ENCODE measurements at regions not wholly inside any gene's neighbourhood (a gene's known extent, or its start where the extent isn't known, plus 50 kb on each side); places are given as distances from the start of the nearest gene placed in this dataset.
"Not testable (repeated sequence)": the region's sequence is repeated elsewhere in the genome, so short reads cannot be mapped to it uniquely, and the experiment has no call there.

- DNase-seq (ENCODE audit: low spot score) (no peak), FAIRE-seq (no peak)
Observed at GRCh38 chr1:173300061-173301044, 93.2 kb upstream of the TNFSF4 start.

GRCh38 chr1:173301507-173301906 lies 94.4 kb upstream of the TNFSF4 start:
- no peak for FAIRE-seq
- DNase-seq (ENCODE audit: low spot score) = no peak

- DNase-seq (ENCODE audit: low spot score) = no peak
- FAIRE-seq = no peak
Observed at GRCh38 chr1:173302366-173302765, 95.2 kb upstream of the TNFSF4 start.

DNA sequence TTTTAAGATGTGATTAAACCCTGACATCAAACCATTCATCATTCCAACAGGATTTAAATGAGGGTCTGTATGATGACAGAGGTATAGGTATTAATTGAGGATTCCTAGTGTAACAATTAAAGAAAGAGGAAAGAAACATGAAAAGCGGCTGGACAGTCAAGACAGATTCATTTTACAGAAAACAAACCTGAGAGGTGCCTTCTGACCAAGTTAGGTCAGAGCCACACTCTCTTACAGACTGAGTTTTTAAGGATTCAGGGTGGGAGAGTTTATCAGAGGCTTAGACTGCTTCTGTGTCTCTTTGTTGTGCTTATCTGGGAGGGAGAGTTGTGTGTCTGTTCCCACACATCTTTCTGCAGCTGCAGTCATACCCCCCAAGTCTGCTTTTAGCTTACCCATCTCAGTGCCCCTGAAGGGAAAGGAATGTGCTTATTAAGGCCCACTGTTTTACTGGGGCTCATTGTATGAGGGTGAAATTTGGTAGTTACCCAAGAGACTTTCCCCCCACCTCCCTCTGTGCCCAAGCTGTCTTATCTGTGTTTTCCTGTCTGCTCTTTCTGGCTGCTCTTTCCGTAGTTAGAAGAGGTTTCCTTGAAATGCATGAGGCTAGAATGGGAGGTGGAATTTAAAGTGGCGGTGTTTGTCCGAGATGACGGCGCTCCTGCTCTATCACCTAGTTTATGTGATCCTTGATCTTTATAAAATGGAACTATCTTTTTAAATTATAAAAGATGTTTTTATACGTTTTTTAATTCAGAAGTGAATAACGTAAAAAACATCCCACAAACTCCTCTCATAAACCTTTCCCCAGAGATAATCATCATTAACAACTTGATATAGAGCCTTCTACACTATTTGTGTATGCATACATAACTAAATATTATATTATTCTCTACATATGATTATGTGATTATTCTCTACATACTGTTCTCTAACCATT lies 96.0 kb upstream of the TNFSF4 start:
- DNase-seq (ENCODE audit: low spot score) (no peak), FAIRE-seq (no peak)

- no peak for FAIRE-seq
- DNase-seq (ENCODE audit: low spot score) = no peak
Observed at GRCh38 chr1:173303984-173304383, 96.9 kb upstream of the TNFSF4 start.

DNA sequence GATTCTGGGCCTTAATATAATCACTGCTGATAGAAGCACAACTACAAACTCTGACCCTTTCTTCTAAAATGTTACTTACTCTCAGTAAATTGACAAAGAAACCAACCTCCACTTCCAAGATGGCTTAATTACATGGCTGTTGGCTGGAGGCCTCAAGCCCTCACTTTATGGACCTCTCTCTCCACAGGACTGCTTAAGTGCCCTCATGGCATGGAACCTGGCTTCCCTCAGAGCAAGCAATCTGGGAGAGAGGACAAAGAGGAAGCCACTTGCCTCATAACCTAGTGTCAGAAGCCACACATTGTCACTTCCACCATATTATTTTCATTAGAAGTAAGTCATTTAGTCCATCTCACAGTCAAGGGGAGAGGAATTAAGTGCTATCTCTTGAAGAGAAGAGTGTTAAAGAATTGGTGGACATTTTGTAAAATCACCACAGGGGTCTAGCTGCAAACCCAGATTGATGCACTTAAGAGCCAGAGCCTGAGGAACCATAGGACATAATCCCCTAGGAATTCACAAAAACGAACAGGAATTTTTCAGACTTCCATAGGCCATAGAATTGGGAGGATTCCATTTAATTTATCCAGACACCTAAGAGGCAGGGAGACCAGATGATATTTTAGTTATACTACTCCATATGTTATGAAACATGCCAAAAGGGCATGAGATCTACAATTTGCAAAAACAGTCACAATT lies 97.5 kb upstream of the TNFSF4 start:
- no peak for DNase-seq (ENCODE audit: low spot score)
- no peak for FAIRE-seq

- DNase-seq (ENCODE audit: low spot score) (no peak), FAIRE-seq (no peak)
Observed at GRCh38 chr1:173307845-173308244, 100.7 kb upstream of the TNFSF4 start.

DNA sequence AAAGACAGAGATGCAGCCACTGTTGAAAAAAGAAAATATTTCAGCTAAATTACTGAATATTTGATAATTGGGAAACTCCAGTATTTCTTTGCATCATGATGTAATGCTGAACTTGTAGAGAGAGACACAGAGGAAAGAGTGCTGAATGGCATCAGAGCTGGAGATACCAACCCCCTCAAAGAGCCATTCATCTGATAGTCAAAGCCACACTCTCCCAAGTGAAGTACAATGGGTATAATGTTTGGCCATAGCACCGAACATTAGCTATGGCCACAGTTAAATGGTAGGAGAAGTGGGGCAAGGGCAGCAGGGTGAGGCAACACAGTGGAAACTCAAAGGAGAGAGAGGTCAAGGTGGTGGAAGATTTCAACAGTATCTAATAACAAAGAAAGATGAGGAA lies 107.5 kb upstream of the TNFSF4 start:
- no peak for DNase-seq (ENCODE audit: low spot score)
- FAIRE-seq = no peak

GRCh38 chr1:173315296-173315695 lies 108.2 kb upstream of the TNFSF4 start:
- FAIRE-seq = no peak
- DNase-seq (ENCODE audit: low spot score) = no peak

GRCh38 chr1:173318788-173319187 lies 111.7 kb upstream of the TNFSF4 start:
- DNase-seq (ENCODE audit: low spot score) (no peak), FAIRE-seq (no peak)

GRCh38 chr1:173324352-173324751 lies 117.2 kb upstream of the TNFSF4 start:
- not testable (repeated sequence) for DNase-seq (ENCODE audit: low spot score); FAIRE-seq

DNA sequence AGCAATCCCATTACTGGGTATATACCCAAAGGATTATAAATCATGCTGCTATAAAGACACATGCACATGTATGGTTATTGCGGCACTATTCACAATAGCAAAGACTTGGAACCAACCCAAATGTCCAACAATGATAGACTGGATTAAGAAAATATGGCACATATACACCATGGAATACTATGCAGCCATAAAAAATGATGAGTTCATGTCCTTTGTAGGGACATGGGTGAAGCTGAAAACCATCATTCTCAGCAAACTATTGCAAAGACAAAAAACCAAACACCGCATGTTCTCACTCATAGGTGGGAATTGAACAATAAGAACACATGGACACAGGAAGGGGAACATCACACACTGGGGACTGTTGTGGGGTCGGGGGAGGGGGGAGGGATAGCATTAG lies 120.9 kb upstream of the TNFSF4 start:
- not testable (repeated sequence) for DNase-seq (ENCODE audit: low spot score); FAIRE-seq

DNA sequence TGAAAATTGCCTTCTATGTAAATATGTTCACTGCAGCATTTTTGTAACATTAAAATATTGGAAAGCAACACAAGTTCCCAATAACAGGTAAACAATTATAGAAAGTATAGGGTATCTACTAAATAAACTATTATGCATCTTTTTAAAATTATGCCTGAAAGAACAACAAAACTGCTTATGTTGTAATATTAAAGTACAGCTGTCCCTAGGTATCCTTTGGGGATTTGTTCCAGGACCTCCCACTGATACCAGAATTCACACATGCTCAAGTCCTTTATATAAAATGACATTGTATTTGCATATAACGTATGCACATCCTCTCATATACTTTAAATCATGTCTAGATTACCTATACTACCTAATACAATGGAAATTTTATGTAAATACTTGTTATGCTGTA lies 121.8 kb upstream of the TNFSF4 start:
- no peak for DNase-seq (ENCODE audit: low spot score)
- no peak for FAIRE-seq

DNA sequence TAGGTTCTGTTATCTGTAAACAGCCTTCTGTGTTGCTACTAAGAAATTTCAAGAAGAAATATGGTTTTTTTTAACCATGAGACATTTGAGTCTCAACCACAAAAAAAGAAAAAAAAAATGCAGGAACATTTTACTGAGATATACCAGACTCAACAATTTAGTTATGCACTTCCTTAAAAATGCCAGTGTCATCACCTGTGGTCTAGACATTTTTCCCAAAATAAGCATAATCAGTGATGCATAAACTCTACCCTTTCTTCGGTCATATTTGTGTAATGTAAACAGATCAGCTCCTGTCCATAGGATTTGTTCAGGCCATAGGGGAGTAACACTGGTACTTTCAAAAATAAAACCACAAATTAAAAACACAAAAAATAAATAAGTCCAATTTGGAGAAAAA lies 122.6 kb upstream of the TNFSF4 start:
- no peak for FAIRE-seq
- DNase-seq (ENCODE audit: low spot score) = no peak

- FAIRE-seq = no peak
- DNase-seq (ENCODE audit: low spot score) = peak; percentile 49
Observed at GRCh38 chr1:173330149-173330951, 123.2 kb upstream of the TNFSF4 start.

DNA sequence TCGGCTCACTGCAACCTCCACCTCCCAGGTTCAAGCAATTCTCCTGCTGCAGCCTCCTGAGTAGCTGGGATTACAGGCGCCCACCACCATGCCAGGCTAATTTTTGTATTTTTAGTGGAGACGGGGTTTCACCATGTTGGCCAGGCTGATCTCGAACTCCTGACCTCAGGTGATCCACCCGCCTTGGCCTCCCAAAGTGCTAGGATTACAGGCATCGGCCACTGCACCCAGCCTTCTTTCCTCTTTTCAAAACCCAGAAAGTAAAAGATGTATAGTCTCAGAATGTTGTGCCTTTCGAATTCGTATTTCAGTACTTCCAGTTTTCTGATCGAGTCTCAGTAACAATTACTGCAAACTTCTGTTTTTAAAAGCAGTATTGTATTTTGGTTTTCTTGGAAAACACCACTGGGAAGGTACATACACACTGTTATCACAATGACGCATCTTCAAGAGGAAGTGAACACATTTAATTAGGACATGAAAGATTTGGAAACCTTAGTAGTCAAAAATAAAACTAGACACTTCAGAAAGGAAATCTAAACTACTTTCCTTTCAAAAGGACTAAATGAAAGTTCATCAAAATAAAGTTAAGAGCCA lies 123.9 kb upstream of the TNFSF4 start:
- not testable (repeated sequence) for FAIRE-seq; DNase-seq (ENCODE audit: low spot score)

- FAIRE-seq = no peak
- no peak for DNase-seq (ENCODE audit: low spot score)
Observed at GRCh38 chr1:173332026-173332425, 124.9 kb upstream of the TNFSF4 start.

DNA sequence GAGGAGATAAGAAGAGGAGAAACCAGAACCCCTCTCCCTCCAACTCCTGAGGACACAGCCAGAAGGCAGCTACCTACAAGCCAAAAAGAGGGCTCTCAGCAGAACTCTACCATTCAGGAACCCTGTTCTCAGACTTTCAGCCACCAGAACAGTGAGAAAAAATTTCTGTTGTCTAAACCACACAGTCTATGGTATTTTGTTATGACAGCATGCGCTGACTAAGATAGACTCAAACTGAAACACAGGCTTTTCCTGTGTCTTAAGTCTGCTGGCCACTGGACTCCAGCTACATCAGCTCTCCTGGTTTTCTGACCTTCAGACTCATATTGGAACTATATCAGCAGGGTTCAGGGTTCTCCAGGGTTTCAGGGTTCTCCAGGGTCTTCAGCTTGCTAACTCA lies 126.5 kb upstream of the TNFSF4 start:
- no peak for DNase-seq (ENCODE audit: low spot score)
- FAIRE-seq = no peak

DNA sequence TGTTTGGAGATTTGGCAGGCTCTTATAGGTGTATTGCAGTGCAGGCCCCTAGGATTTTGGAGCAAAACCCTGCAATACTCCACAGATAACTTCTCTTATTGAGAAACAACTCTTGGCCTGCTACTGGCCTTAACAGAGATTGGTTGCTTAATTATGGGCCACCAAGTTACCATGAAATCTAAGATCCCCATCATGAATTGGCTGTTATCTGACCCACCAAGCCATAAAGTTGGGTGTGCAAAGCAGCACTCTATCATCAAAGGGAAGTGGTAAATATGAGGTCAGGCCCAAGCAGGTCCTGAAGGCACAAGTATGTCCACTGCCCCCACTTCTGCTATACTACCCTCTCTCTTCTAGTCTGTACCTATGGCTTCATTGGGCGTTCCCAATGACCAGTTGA lies 130.0 kb upstream of the TNFSF4 start:
- FAIRE-seq (no peak), DNase-seq (ENCODE audit: low spot score) (no peak)

DNA sequence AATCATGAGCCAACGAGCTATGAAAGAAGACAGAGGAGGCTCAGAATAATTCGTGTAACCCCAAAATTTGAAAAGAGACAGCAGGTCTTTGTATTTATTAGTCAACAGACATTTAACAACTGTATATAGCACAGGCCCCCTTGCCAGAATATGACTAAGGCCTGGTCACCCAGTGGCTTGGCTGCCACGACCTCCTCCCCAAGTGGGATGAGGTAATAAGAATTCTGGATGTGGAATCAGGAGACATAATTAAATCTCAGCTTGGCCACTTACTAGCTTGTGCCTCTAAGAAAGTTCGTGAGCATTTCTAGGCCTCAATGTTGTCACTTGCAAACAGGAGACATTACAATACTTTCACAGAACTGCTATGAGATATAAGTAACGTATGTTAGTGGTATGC lies 134.2 kb upstream of the TNFSF4 start:
- FAIRE-seq = no peak
- no peak for DNase-seq (ENCODE audit: low spot score)
